IMR-90 (cell line): ENCODE measurements at regions not wholly inside any gene's neighbourhood (a gene's known extent, or its start where the extent isn't known, plus 50 kb on each side); places are given as distances from the start of the nearest gene placed in this dataset.

Source experiments
- ATAC-seq: fragments of 200-7000 bp; cut with Tn5 transposase; 2 replicates; pipeline ENCODE4 v1.9.1; 2020; ENCODE audit warnings: low read depth, mild to moderate bottlenecking, moderate library complexity
- BruUV-seq: library from RNA; stranded (reverse); fragments of 400-500 nt; replicated peaks from 2 replicates; lab custom pipeline; 2021; lab: Mats Ljungman, UMichigan
- CTCF ChIA-PET: fragments of 300-600 bp; formaldehyde crosslinking; extraction: SDS; loops from one replicate; lab custom pipeline; 2021; ENCODE audit warnings: antibody characterized with exemption; lab: Yijun Ruan, JAX
- POLR2A ChIA-PET: fragments of 300-600 bp; sonication (Branson Sonifier 250); formaldehyde crosslinking; loops from one replicate; lab custom pipeline; 2022; ENCODE audit warnings: antibody characterized with exemption; ENCODE audit not compliant: unreplicated experiment; lab: Charles Lee
- DNase-seq: peaks from one replicate; pipeline ENCODE4 v3.0.0; 2013
- H2AFZ ChIP-seq: replicated peaks from 2 replicates; pipeline ENCODE3; 2013; ENCODE audit warnings: low read length, mild to moderate bottlenecking; ENCODE audit not compliant: poor library complexity
- H2AK5ac ChIP-seq: 2 replicates; pipeline ENCODE4 v1.6.1; 2013; ENCODE audit warnings: low read depth, low read length, inconsistent platforms
- H2AK9ac ChIP-seq: replicated peaks from 2 replicates; pipeline ENCODE3; 2013; ENCODE audit warnings: mild to moderate bottlenecking, low read depth, low read length, moderate library complexity; ENCODE audit not compliant: poor library complexity
- H2BK120ac ChIP-seq: 2 replicates; pipeline ENCODE4 v1.6.1; 2013; ENCODE audit warnings: low read depth, low read length, inconsistent platforms
- H2BK15ac ChIP-seq: 3 replicates; pipeline ENCODE4 v1.6.1; 2013; ENCODE audit warnings: low read depth, low read length, inconsistent platforms
- H2BK20ac ChIP-seq: 2 replicates; pipeline ENCODE4 v1.6.1; 2013; ENCODE audit warnings: low read depth, mild to moderate bottlenecking, inconsistent platforms, low read length, moderate library complexity
- H2BK5ac ChIP-seq: 2 replicates; pipeline ENCODE4 v1.6.1; 2013; ENCODE audit warnings: mild to moderate bottlenecking, low read depth, low read length, inconsistent platforms; ENCODE audit not compliant: poor library complexity, severe bottlenecking
- H3K14ac ChIP-seq: replicated peaks from 2 replicates; pipeline ENCODE4 v1.6.1; 2013; ENCODE audit warnings: low read depth, low read length, inconsistent platforms
- H3K18ac ChIP-seq: 2 replicates; pipeline ENCODE4 v1.6.1; 2013; ENCODE audit warnings: low read depth, low read length, control low read depth
- H3K23ac ChIP-seq: 2 replicates; pipeline ENCODE4 v1.6.1; 2013; ENCODE audit warnings: low read depth, low read length, inconsistent platforms
- H3K27ac ChIP-seq: 2 replicates; pipeline ENCODE4 v1.5.1; 2013; ENCODE audit warnings: mild to moderate bottlenecking, control low read depth, low read length; ENCODE audit not compliant: insufficient read depth
- H3K27me3 ChIP-seq: 2 replicates; pipeline ENCODE4 v1.6.1; 2013; ENCODE audit warnings: low read length; ENCODE audit not compliant: control insufficient read depth, insufficient read depth
- H3K36me3 ChIP-seq: 2 replicates; pipeline ENCODE4 v1.6.1; 2013; ENCODE audit warnings: low read length, mixed read lengths; ENCODE audit not compliant: control insufficient read depth, insufficient read depth
- H3K4ac ChIP-seq: 2 replicates; pipeline ENCODE4 v1.6.1; 2013; ENCODE audit warnings: low read depth, low read length, inconsistent platforms
- H3K4me1 ChIP-seq: 2 replicates; pipeline ENCODE4 v1.6.1; 2013; ENCODE audit warnings: low read length, mixed read lengths; ENCODE audit not compliant: control insufficient read depth, insufficient read depth
- H3K4me2 ChIP-seq: 2 replicates; pipeline ENCODE4 v1.6.1; 2013; ENCODE audit warnings: low read depth, mild to moderate bottlenecking, control low read depth, low read length, moderate library complexity
- H3K4me3 ChIP-seq: 2 replicates; pipeline ENCODE4 v1.5.1; 2013; ENCODE audit warnings: low read depth, mild to moderate bottlenecking, control low read depth, low read length, moderate library complexity; ENCODE audit not compliant: insufficient read depth
- H3K56ac ChIP-seq: 2 replicates; pipeline ENCODE4 v1.6.1; 2013; ENCODE audit warnings: low read length, inconsistent platforms; ENCODE audit not compliant: insufficient read depth; ENCODE audit errors: extremely low read depth
- H3K79me1 ChIP-seq, 2 experiments: 2 replicates each; pipeline ENCODE4 v1.6.1; 2013; ENCODE audit warnings: low read length in 2 of 2, inconsistent platforms in 1 of 2, low read depth in 1 of 2
- H3K9ac ChIP-seq: 2 replicates; pipeline ENCODE4 v1.6.1; 2013; ENCODE audit warnings: low read depth, low read length, control low read depth
- H3K9me1 ChIP-seq: 2 replicates; pipeline ENCODE4 v1.6.1; 2013; ENCODE audit warnings: low read length, inconsistent platforms; ENCODE audit not compliant: insufficient read depth
- H3K9me3 ChIP-seq: 2 replicates; pipeline ENCODE4 v1.6.1; 2013; ENCODE audit warnings: low read length; ENCODE audit not compliant: control insufficient read depth, insufficient read depth
- H4K20me1 ChIP-seq: 2 replicates; pipeline ENCODE4 v1.6.1; 2013; ENCODE audit warnings: low read length, inconsistent platforms; ENCODE audit not compliant: insufficient read depth
- H4K5ac ChIP-seq: 2 replicates; pipeline ENCODE4 v1.6.1; 2013; ENCODE audit warnings: mild to moderate bottlenecking, low read depth, low read length, control low read depth
- H4K8ac ChIP-seq, 2 experiments: 2 replicates each; pipeline ENCODE4 v1.6.1; 2013; ENCODE audit warnings: low read depth in 2 of 2, low read length in 2 of 2, control low read depth in 1 of 2, inconsistent platforms in 1 of 2
- H4K91ac ChIP-seq: 2 replicates; pipeline ENCODE4 v1.6.1; 2013; ENCODE audit warnings: low read depth, low read length, inconsistent platforms; ENCODE audit not compliant: insufficient read depth
- CEBPB ChIP-seq: IDR thresholded peaks from 2 replicates; pipeline ENCODE4 v1.6.1; 2012; ENCODE audit warnings: low read depth, low read length, improper control_type of control experiment
- MAFK ChIP-seq: IDR thresholded peaks from 2 replicates; pipeline ENCODE4 v1.6.1; 2012; ENCODE audit warnings: low read depth, low read length, improper control_type of control experiment
- WGBS, 2 experiments: methylation state at CpG; one replicate each; pipeline versions ENCODE4 v1.1.5 to v1.1.7; 2013; ENCODE audit warnings: missing lambda C conversion rate in 2 of 2; ENCODE audit not compliant: insufficient read length in 1 of 2; ENCODE audit errors: extremely low coverage in 2 of 2; 5-methylcytosine and 5-hydroxymethylcytosine counted together
- dilution Hi-C: fragments of 300-500 bp; cut with HindIII; formaldehyde crosslinking; loops from one replicate; pipeline ENCODE4 v1.14.3; 2018; ENCODE audit warnings: low sequenced_read_pairs; ENCODE audit not compliant: unreplicated experiment
- in situ Hi-C: fragments of 300-500 bp; cut with MboI; formaldehyde crosslinking; loops from 3 replicates; pipeline ENCODE4 v1.14.3; 2019; ENCODE audit warnings: low sequenced_read_pairs, inconsistent platforms, mixed read lengths
- intact Hi-C: fragments of 100-400 bp; cut with micrococcal nuclease; formaldehyde crosslinking; loops from 2 replicates; pipeline ENCODE4 v1.10.0; 2022
- TF ChIP-seq, protein P1 (sequence below): conservative IDR thresholded peaks from 2 replicates; pipeline ENCODE4 v1.5.1; 2012; ENCODE audit warnings: mild to moderate bottlenecking, low read depth, low read length, improper control_type of control experiment

DNA sequence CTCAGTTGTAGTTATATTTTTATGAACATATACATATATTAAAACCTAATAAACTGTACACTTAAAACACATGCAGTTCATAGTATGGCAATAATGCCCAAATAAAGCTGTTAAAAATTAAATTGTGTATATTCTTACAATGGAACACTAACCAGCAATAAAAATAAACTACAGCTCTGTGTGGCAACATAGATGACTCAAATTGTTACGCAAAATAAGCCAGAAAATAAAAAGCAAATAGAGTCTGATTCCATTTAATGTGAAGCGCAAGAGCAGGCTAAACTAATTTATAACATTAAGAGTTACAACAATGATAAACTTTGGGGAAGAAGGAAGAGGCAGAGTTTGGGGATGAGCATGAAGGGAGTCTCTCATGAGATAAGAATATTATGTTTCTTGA is 597.3 kb downstream of the TLE1 start:
- in situ Hi-C loops = no loop called here
- Histone ChIP-seq H3K4ac (no peak overlapping the region), H4K20me1 (no peaks in the 10 kb centered on the region), H3K9me3 (peaks cover 4% of the 10 kb centered on the region; the same call in 1 of the 2 replicates), H3K36me3 (no peaks in the 10 kb centered on the region), H4K5ac (no peak overlapping the region), H3K56ac (no peak overlapping the region), H3K79me1 (no peaks in the 10 kb centered on the region), H3K14ac (no peak overlapping the region), H2BK15ac (no peak overlapping the region), H3K4me2 (no peak overlapping the region), H3K23ac (no peak overlapping the region), H3K18ac (no peak overlapping the region), H3K27me3 (no peaks in the 10 kb centered on the region), H2BK5ac (no peak overlapping the region), H2AK9ac (no peak overlapping the region), H3K9me1 (no peaks in the 10 kb centered on the region), H3K4me3 (no peak overlapping the region), H3K4me1 (no peaks in the 10 kb centered on the region), H3K27ac (no peak overlapping the region), H4K8ac (no peak overlapping the region), H2BK20ac (no peak overlapping the region), H2AK5ac (no peak overlapping the region), H4K91ac (no peak overlapping the region), H3K9ac (no peak overlapping the region), H2AFZ (no peak overlapping the region), H2BK120ac (no peak overlapping the region)
- TF ChIP-seq CEBPB (peak; percentile 72), MAFK (no peak)
- TF ChIP-seq, protein P1, sequence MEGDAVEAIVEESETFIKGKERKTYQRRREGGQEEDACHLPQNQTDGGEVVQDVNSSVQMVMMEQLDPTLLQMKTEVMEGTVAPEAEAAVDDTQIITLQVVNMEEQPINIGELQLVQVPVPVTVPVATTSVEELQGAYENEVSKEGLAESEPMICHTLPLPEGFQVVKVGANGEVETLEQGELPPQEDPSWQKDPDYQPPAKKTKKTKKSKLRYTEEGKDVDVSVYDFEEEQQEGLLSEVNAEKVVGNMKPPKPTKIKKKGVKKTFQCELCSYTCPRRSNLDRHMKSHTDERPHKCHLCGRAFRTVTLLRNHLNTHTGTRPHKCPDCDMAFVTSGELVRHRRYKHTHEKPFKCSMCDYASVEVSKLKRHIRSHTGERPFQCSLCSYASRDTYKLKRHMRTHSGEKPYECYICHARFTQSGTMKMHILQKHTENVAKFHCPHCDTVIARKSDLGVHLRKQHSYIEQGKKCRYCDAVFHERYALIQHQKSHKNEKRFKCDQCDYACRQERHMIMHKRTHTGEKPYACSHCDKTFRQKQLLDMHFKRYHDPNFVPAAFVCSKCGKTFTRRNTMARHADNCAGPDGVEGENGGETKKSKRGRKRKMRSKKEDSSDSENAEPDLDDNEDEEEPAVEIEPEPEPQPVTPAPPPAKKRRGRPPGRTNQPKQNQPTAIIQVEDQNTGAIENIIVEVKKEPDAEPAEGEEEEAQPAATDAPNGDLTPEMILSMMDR = no peak
- dilution Hi-C loops = no loop called here
- intact Hi-C loops = no loop called here
- peak; percentile 40; the same call in 1 of the 2 replicates for ATAC-seq
- no TSS peak for BruUV-seq
- peak; percentile 23 for DNase-seq
- CTCF ChIA-PET = interaction anchor here (0.6 kb wide), 2 partner anchors 24 to 395 kb away, joined by 4 to 5 read pairs; no protein-coding TSS in a partner anchor
- no CpG with 5 or more reads among the region's 2 CpGs for WGBS, 2 experiments
- POLR2A ChIA-PET = no interaction called here
